ENCODE measurements at regions not wholly inside any gene's neighbourhood (a gene's known extent, or its start where the extent isn't known, plus 50 kb on each side); places are given as distances from the start of the nearest gene placed in this dataset.

GRCh38 chr2:146450131-146450530 is 1394.7 kb upstream of the ACVR2A start:
- TF ChIP-seq CTCF (conservative IDR thresholded peaks at IDR 0.05; ENCODE audit: low read depth, low read length) (no peak), EZH2phosphoT487 (IDR thresholded peaks at IDR 0.05; ENCODE audit: borderline replicate concordance, low read length) (no peak), EZH2 (IDR thresholded peaks at IDR 0.05; ENCODE audit: low read length, unreplicated experiment) (no peak)

Data from PC-3 (cell line).